GM06990 (cell line): ENCODE measurements at regions not wholly inside any gene's neighbourhood (a gene's known extent, or its start where the extent isn't known, plus 50 kb on each side); places are given as distances from the start of the nearest gene placed in this dataset.

Source experiments
- DNase-seq: peaks from one replicate; pipeline ENCODE4 v3.0.0-alpha.2; 2011; ENCODE audit not compliant: insufficient read length; ENCODE audit errors: extremely low read depth
- H3K27me3 ChIP-seq: replicated peaks from 2 replicates; pipeline ENCODE4 v1.6.0; 2011; ENCODE audit warnings: low read length; ENCODE audit not compliant: control insufficient read depth, insufficient read depth
- H3K36me3 ChIP-seq: 2 replicates; pipeline ENCODE4 v1.5.1; 2011; ENCODE audit warnings: low read length; ENCODE audit not compliant: control insufficient read depth, insufficient read depth
- H3K4me3 ChIP-seq: replicated peaks from 2 replicates; pipeline ENCODE4 v1.5.1; 2011; ENCODE audit warnings: low read depth, mild to moderate bottlenecking, control low read depth, low read length
- CTCF ChIP-seq: IDR thresholded peaks from 2 replicates; pipeline ENCODE4 v1.5.1; 2011; ENCODE audit warnings: low read length, control low read depth, mild to moderate bottlenecking, inconsistent platforms; ENCODE audit not compliant: insufficient read depth, poor library complexity, severe bottlenecking

GRCh38 chr2:9071584-9072124, 68.2 kb upstream of the MBOAT2 start:
- Histone ChIP-seq H3K36me3 (no peaks in the 10 kb centered on the region), H3K27me3 (no peaks in the 10 kb centered on the region), H3K4me3 (no peak overlapping the region)
- no peak for DNase-seq
- TF ChIP-seq CTCF = no peak

GRCh38 chr2:9071032-9071431, 67.5 kb upstream of the MBOAT2 start:
- Histone ChIP-seq H3K36me3 (no peaks in the 10 kb centered on the region), H3K27me3 (no peaks in the 10 kb centered on the region), H3K4me3 (no peak overlapping the region)
- no peak for DNase-seq
- TF ChIP-seq CTCF = no peak

- Histone ChIP-seq H3K36me3 (no peaks in the 10 kb centered on the region), H3K4me3 (no peak overlapping the region), H3K27me3 (no peaks in the 10 kb centered on the region)
- TF ChIP-seq CTCF = no peak
- DNase-seq = no peak
These were observed 66.1 kb upstream of the MBOAT2 start for GRCh38 chr2:9069543-9069942.

- Histone ChIP-seq H3K27me3 (no peaks in the 10 kb centered on the region), H3K36me3 (no peaks in the 10 kb centered on the region), H3K4me3 (no peak overlapping the region)
- no peak for DNase-seq
- no peak for TF ChIP-seq CTCF
These were observed 62.4 kb upstream of the MBOAT2 start for GRCh38 chr2:9065901-9066300.

GRCh38 chr2:9063023-9063606, 59.6 kb upstream of the MBOAT2 start:
- Histone ChIP-seq H3K27me3 (no peaks in the 10 kb centered on the region), H3K36me3 (no peaks in the 10 kb centered on the region), H3K4me3 (no peak overlapping the region)
- no peak for TF ChIP-seq CTCF
- DNase-seq = no peak

GRCh38 chr2:9060819-9061218, 57.3 kb upstream of the MBOAT2 start:
- no peaks in the 10 kb centered on the region for H3K27me3 ChIP-seq
- H3K36me3 ChIP-seq = no peaks in the 10 kb centered on the region
- no peak for DNase-seq
- no peak overlapping the region for H3K4me3 ChIP-seq
- TF ChIP-seq CTCF = no peak
